PC-9 (cell line): ENCODE measurements at regions not wholly inside any gene's neighbourhood (a gene's known extent, or its start where the extent isn't known, plus 50 kb on each side); places are given as distances from the start of the nearest gene placed in this dataset.
A peak's percentile ranks its signal among the peaks of the same experiment; 100 is the strongest.
"Not testable (repeated sequence)": the region's sequence is repeated elsewhere in the genome, so short reads cannot be mapped to it uniquely, and the experiment has no call there.

ENCODE experiments used
- BruUV-seq: library from RNA; stranded (reverse); fragments of 400-500 nt; replicated peaks from 2 replicates; lab custom pipeline; 2021; lab: Mats Ljungman, UMichigan
- CTCF ChIA-PET: fragments of 300-600 bp; sonication (Branson Sonifier 250); formaldehyde crosslinking; loops from one replicate; lab custom pipeline; 2022; ENCODE audit warnings: antibody characterized with exemption; lab: Charles Lee
- POLR2A ChIA-PET: fragments of 300-600 bp; sonication (Branson Sonifier 250); formaldehyde crosslinking; loops from one replicate; lab custom pipeline; 2022; ENCODE audit warnings: antibody characterized with exemption; ENCODE audit not compliant: unreplicated experiment; lab: Charles Lee
- DNase-seq, 2 experiments: peaks; one replicate each; pipeline versions ENCODE4 v3.0.0 to v3.0.0-alpha.2; 2015 to 2022; ENCODE audit warnings: mixed read lengths in 1 of 2
- H2AFZ ChIP-seq: fragments of 200-600 bp; sonication (generic); 2 replicates; pipeline ENCODE4 v1.8.1; 2017; ENCODE audit warnings: antibody characterized with exemption
- H3F3A ChIP-seq: fragments of 200-600 bp; sonication (generic); 2 replicates; pipeline ENCODE4 v1.8.1; 2017; ENCODE audit warnings: antibody characterized with exemption, mild to moderate bottlenecking, low read depth; ENCODE audit not compliant: insufficient read depth
- H3K27ac ChIP-seq: fragments of 200-600 bp; sonication (generic); 2 replicates; pipeline ENCODE4 v1.6.1; 2016; ENCODE audit warnings: mixed run types
- H3K27me3 ChIP-seq: fragments of 200-600 bp; sonication (generic); 2 replicates; pipeline ENCODE4 v1.6.1; 2016; ENCODE audit warnings: low read depth, mixed run types; ENCODE audit not compliant: insufficient read depth
- H3K36me3 ChIP-seq: fragments of 200-600 bp; sonication (generic); 2 replicates; pipeline ENCODE4 v1.6.1; 2016; ENCODE audit warnings: low read depth, mixed run types
- H3K4me1 ChIP-seq: fragments of 200-600 bp; sonication (generic); replicated peaks from 2 replicates; pipeline ENCODE4 v1.6.1; 2016; ENCODE audit warnings: mixed run types; ENCODE audit not compliant: insufficient read depth
- H3K4me2 ChIP-seq: fragments of 200-600 bp; sonication (generic); 2 replicates; pipeline ENCODE4 v1.6.1; 2017; ENCODE audit warnings: mixed run types
- H3K4me3 ChIP-seq: fragments of 200-600 bp; sonication (generic); 2 replicates; pipeline ENCODE4 v1.6.1; 2016; ENCODE audit warnings: mixed run types
- H3K79me2 ChIP-seq: fragments of 200-600 bp; sonication (generic); 2 replicates; pipeline ENCODE4 v1.6.1; 2017; ENCODE audit warnings: low read depth, mixed run types
- H3K9me2 ChIP-seq: fragments of 200-600 bp; sonication (generic); 2 replicates; pipeline ENCODE4 v1.8.1; 2017; ENCODE audit warnings: mild to moderate bottlenecking; ENCODE audit not compliant: insufficient read depth
- H3K9me3 ChIP-seq: fragments of 200-600 bp; sonication (generic); 2 replicates; pipeline ENCODE4 v1.8.1; 2016; ENCODE audit warnings: low read depth; ENCODE audit not compliant: insufficient read depth
- H4K20me1 ChIP-seq: fragments of 200-600 bp; sonication (generic); 2 replicates; pipeline ENCODE4 v1.8.1; 2017; ENCODE audit not compliant: insufficient read depth
- EZH2 ChIP-seq: fragments of 200-600 bp; sonication (generic); IDR thresholded peaks from 2 replicates; pipeline ENCODE4 v1.8.0; 2017; ENCODE audit warnings: antibody characterized with exemption, low read depth
- intact Hi-C: fragments of 100-400 bp; cut with micrococcal nuclease; formaldehyde crosslinking; loops from one replicate; pipeline ENCODE4 v1.10.0; 2022; ENCODE audit not compliant: unreplicated experiment
- TF ChIP-seq, protein P1 (sequence below): fragments of 200-600 bp; sonication (generic); conservative IDR thresholded peaks from 2 replicates; pipeline ENCODE4 v1.6.1; 2017; ENCODE audit warnings: mixed run types, antibody characterized with exemption, mild to moderate bottlenecking, moderate library complexity

DNA sequence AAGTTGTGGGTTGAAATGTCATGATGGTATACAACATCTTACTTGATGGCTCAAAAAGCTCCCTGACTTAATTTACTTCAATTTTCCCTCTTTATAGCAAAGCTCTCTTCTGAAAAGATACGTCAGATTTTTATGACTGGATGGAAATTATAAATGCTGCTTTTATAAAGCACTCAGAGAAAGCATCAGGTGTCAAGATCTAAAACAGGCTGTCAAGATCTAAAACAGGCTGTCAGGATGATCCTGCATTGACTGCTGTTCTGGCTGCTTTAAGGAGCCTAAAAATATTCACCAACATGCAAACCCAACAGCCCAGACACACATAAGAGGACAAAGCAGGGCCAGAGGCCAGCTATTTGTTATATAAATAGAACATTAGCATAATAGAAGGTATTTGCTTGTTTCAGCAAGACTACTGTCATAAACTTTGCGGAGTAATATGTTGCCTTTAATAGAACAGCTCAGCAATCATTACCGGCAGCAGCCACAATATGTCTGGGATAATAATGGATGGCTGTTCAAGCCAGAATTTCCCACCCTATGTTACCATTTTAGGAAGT, 77.3 kb upstream of the ANO5 start:
- CTCF ChIA-PET = no interaction called here
- no peaks in the 10 kb centered on the region; the same call in 1 of the 2 replicates for H3K9me2 ChIP-seq
- no peak overlapping the region for H3K4me2 ChIP-seq
- no peaks in the 10 kb centered on the region for H3K9me3 ChIP-seq
- intact Hi-C loops = no loop called here
- POLR2A ChIA-PET = no interaction called here
- no peaks in the 10 kb centered on the region for H3K36me3 ChIP-seq
- H3K79me2 ChIP-seq = no peaks in the 10 kb centered on the region
- H3K4me1 ChIP-seq = no peaks in the 10 kb centered on the region
- TF ChIP-seq EZH2 = no peak
- TF ChIP-seq, protein P1, sequence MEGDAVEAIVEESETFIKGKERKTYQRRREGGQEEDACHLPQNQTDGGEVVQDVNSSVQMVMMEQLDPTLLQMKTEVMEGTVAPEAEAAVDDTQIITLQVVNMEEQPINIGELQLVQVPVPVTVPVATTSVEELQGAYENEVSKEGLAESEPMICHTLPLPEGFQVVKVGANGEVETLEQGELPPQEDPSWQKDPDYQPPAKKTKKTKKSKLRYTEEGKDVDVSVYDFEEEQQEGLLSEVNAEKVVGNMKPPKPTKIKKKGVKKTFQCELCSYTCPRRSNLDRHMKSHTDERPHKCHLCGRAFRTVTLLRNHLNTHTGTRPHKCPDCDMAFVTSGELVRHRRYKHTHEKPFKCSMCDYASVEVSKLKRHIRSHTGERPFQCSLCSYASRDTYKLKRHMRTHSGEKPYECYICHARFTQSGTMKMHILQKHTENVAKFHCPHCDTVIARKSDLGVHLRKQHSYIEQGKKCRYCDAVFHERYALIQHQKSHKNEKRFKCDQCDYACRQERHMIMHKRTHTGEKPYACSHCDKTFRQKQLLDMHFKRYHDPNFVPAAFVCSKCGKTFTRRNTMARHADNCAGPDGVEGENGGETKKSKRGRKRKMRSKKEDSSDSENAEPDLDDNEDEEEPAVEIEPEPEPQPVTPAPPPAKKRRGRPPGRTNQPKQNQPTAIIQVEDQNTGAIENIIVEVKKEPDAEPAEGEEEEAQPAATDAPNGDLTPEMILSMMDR = no peak
- BruUV-seq = no TSS peak
- no peak overlapping the region for H3K27ac ChIP-seq
- no peaks in the 10 kb centered on the region for H3F3A ChIP-seq
- H3K4me3 ChIP-seq = no peak overlapping the region
- H2AFZ ChIP-seq = no peak overlapping the region
- H3K27me3 ChIP-seq = no peaks in the 10 kb centered on the region
- DNase-seq = no peak
- H4K20me1 ChIP-seq = no peaks in the 10 kb centered on the region

DNA sequence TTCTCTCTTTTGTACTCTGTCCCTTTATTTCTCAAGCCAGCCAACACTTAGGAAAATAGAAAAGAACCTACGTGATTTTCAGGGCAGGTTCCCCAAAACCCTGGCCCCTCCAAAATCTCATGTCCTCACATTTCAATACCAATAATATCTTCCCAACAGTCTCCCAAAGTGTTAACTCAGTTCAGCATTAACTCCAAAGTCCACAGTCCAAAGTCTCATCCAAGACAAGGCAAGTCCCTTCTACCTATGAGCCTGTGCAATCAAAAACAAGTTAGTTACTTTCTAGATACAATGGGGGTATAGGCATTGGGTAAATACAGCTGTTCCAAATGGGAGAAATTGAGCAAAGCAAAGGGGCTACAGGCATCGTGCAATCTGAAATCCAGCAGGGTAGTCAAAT, 64.9 kb upstream of the ANO5 start:
- H3K27ac ChIP-seq, H3K9me3 ChIP-seq, CTCF ChIA-PET, intact Hi-C loops, H3K79me2 ChIP-seq, H3K4me3 ChIP-seq, H3K4me1 ChIP-seq, H3K4me2 ChIP-seq, H3F3A ChIP-seq, H2AFZ ChIP-seq, H4K20me1 ChIP-seq, H3K27me3 ChIP-seq, H3K36me3 ChIP-seq, POLR2A ChIA-PET, DNase-seq, H3K9me2 ChIP-seq, BruUV-seq: not testable (repeated sequence)

DNA sequence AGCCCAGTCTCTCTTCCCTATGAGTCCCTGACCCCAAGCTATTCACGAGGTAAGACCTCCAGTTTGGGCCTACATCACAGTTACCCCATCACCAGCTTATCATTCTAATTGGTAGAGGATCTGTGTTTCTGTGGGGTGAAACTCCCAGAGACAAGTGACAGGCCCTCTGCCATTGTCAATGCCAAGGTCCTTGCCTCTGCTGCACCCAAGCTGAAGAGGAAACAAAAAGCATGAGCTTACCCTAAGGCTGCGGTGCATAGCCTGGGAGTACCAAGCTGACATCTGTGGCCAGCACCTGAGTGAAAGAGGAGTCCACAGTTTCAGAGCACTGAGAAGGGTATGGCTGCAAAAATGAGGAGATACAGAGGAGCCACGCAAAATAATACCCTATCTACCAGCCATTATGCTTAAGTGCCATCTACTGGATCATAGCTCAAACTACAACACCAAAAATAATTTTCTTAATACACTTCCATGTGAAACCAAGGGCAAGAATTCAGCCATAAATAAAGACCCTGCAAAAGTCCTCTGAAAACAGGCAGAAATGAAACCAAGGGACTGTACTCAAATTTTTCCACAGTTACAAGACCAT, 62.3 kb upstream of the ANO5 start:
- H3K79me2 ChIP-seq = no peaks in the 10 kb centered on the region
- no peaks in the 10 kb centered on the region for H4K20me1 ChIP-seq
- no peak for TF ChIP-seq EZH2
- TF ChIP-seq, protein P1 = peak; percentile 60
- no peak for DNase-seq
- no peaks in the 10 kb centered on the region for H3K4me1 ChIP-seq
- H3F3A ChIP-seq = no peaks in the 10 kb centered on the region
- H2AFZ ChIP-seq = no peak overlapping the region
- POLR2A ChIA-PET = interaction anchor here (0.7 kb wide), 1 partner anchor 98 kb away, joined by 4 read pairs; no protein-coding TSS in a partner anchor
- CTCF ChIA-PET = no interaction called here
- no peaks in the 10 kb centered on the region for H3K9me2 ChIP-seq
- H3K4me2 ChIP-seq = no peak overlapping the region
- BruUV-seq = no TSS peak
- no peaks in the 10 kb centered on the region for H3K27me3 ChIP-seq
- H3K36me3 ChIP-seq = no peaks in the 10 kb centered on the region
- intact Hi-C loops = loop anchor here (10.0 kb wide), 1 partner anchor 1486 kb away; no protein-coding TSS in a partner anchor
- no peak overlapping the region for H3K4me3 ChIP-seq
- H3K9me3 ChIP-seq = no peaks in the 10 kb centered on the region; the same call in 1 of the 2 replicates
- no peak overlapping the region for H3K27ac ChIP-seq
